Stomach (tissue), 4 donors: ENCODE measurements at regions not wholly inside any gene's neighbourhood (a gene's known extent, or its start where the extent isn't known, plus 50 kb on each side); places are given as distances from the start of the nearest gene placed in this dataset.

Experiments
- CTCF ChIP-seq, 7 experiments: fragments of 450-650 bp in 4 of 7; fragments of 200-600 bp in 3 of 7; sonication (generic) in 3 of 7; IDR thresholded peaks; one replicate each; pipeline ENCODE4 v1.5.1; 2016 to 2019; ENCODE audit warnings: antibody characterized with exemption in 7 of 7, control low read depth in 2 of 7, mild to moderate bottlenecking in 1 of 7
- POLR2AphosphoS5 ChIP-seq, 3 donors: sonication (generic); formaldehyde crosslinking; IDR thresholded peaks; one replicate each; pipeline ENCODE4 v1.6.1; 2016; ENCODE audit warnings: antibody characterized with exemption in 3 of 3

GRCh38 chr6:67884442-67884841 is 750.6 kb upstream of the ADGRB3 start:
- TF ChIP-seq CTCF (IDR thresholded peaks at IDR 0.05): no peak
- no peak for TF ChIP-seq POLR2AphosphoS5 (IDR thresholded peaks at IDR 0.05)
